ENCODE measurements at regions not wholly inside any gene's neighbourhood (a gene's known extent, or its start where the extent isn't known, plus 50 kb on each side); places are given as distances from the start of the nearest gene placed in this dataset.

DNA sequence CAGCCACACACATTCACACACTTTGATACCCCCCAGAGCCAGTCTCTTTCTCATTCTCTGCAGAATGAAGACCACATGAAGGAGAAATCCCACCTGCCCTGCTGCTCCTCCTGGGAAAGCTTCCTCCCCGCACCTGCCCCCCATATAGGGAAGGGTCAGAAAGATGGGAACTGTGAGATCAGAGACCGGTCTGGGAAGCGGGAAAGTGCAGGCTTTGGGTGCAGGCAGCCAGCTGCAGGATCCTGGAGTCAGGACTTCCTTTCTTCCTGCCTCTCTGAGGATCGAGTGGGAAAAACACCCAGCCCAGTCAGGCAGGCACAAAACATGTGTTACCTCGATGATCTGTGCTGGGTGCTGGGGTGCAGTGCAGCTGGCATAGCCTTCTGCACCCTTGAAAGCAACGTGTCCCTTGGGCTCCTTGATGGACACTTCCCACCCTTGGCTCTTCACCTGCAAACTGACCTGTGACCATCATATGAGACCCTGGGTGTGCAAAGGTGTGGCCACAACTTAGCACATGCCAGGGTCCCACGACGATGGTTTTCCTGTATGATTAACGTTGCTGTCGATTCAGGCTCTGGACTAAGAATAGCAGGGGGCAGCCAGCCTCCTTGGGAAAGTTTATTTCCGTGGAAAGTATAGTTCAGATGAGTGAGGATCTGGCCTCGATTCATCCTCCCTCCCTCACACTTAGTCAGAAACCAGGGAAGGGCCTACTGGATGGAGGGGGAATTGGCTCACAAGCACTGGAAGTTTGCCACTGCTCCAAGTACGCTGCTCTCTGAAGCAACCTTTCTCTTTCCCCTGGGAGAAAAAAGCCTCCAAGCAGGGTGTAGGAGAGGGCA lies 105.4 kb upstream of the MED13L start:
- Histone ChIP-seq H3K27ac (ENCODE audit: low read depth in 1 of 3, low read length in 2 of 3) (no peak overlapping the region), H3K4me1 (ENCODE audit: control insufficient read depth in 3 of 3, insufficient read depth in 2 of 3, low read depth in 1 of 3, low read length in 2 of 3) (peaks cover 0 to 17% (median 4%) of the 10 kb centered on the region in 3 donors), H3K4me3 (ENCODE audit: low read depth in 1 of 3, low read length in 3 of 3) (no peak overlapping the region), H3K27me3 (ENCODE audit: control insufficient read depth in 3 of 3, insufficient read depth in 3 of 3, low read length in 3 of 3) (no peaks in the 10 kb centered on the region), H3K9me3 (ENCODE audit: control insufficient read depth in 2 of 2, insufficient read depth in 1 of 2, low read depth in 1 of 2, low read length in 1 of 2) (no peaks in the 10 kb centered on the region), H3K36me3 (ENCODE audit: control insufficient read depth in 3 of 3, insufficient read depth in 2 of 3, low read depth in 1 of 3, low read length in 3 of 3) (no peaks in the 10 kb centered on the region)
- WGBS, 3 donors, result 44 to 53% (median 47%) methylated on average over 13 of the region's 13 CpGs
- FAIRE-seq (no peak), DNase-seq (peak in 1 of 2 donors; percentile 24)

DNA sequence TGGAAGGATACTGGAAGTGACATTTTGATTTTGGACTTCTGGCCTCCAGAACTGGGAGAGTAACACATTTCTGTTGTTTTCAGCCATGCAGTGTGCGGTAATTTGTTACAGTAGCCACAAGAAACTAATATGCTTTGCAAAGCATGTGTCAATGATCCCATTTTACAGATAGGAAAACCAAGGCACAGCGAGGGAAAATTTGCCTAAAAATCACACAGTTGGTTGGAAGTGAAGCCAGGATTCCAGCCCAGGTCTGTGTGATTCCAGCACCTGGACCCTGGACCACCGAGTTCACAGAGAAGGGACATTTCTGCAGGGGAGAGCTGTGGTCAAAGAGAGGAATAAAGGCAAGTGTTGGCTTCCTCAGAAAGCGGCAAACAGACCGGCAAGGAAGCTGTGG lies 106.7 kb upstream of the MED13L start:
- FAIRE-seq (no peak), DNase-seq (no peak)
- Histone ChIP-seq H3K27me3 (ENCODE audit: control insufficient read depth in 3 of 3, insufficient read depth in 3 of 3, low read length in 3 of 3) (no peaks in the 10 kb centered on the region), H3K27ac (ENCODE audit: low read depth in 1 of 3, low read length in 2 of 3) (no peak overlapping the region), H3K9me3 (ENCODE audit: control insufficient read depth in 2 of 2, insufficient read depth in 1 of 2, low read depth in 1 of 2, low read length in 1 of 2) (no peaks in the 10 kb centered on the region), H3K4me3 (ENCODE audit: low read depth in 1 of 3, low read length in 3 of 3) (no peak overlapping the region), H3K36me3 (ENCODE audit: control insufficient read depth in 3 of 3, insufficient read depth in 2 of 3, low read depth in 1 of 3, low read length in 3 of 3) (no peaks in the 10 kb centered on the region), H3K4me1 (ENCODE audit: control insufficient read depth in 3 of 3, insufficient read depth in 2 of 3, low read depth in 1 of 3, low read length in 2 of 3) (peaks cover 0 to 17% (median 4%) of the 10 kb centered on the region in 3 donors)
- WGBS, 3 donors, result 75 to 94% (median 78%) methylated on average over 5 of the region's 5 CpGs

DNA sequence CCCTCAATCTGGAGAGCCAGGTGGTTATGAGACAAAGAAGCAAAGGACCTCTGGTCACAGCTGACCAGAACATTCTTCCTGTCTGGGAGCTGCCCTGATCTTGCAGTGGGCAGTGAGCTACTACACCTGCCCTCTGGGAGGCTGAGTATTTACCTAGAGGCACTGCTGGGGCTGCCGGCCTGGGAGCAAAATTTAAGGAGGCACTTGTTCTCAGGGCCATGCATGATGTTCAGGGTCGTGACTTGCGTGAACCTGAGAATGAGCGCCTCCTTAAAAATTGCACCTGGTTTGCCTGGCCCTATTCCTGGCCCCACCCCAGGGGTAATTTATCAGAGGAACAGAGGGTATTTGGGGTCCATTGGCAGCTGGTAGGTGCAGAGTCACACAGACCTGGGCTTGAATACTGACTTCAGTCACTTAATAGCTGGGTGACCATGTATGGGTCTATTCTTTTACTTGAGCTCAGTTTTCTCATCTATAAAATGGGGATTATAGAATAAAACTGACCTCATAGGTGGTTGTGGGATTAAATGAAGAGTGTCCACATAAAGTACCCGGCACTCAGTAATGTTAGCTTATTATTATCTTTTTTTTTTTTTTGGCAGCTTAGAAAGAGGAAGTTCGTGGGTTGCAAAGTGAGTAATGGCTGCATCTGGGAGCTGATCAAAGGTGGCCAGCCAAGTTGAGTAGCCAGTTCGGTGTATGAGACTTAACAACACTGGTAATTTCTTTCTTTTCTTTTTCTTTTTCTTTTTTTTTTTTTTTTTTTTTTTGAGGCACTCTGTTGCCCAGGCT lies 107.4 kb upstream of the MED13L start:
- FAIRE-seq (no peak), DNase-seq (peak in 1 of 2 donors; percentile 30)
- Histone ChIP-seq H3K4me3 (ENCODE audit: low read depth in 1 of 3, low read length in 3 of 3) (no peak overlapping the region), H3K27ac (ENCODE audit: low read depth in 1 of 3, low read length in 2 of 3) (no peak overlapping the region), H3K36me3 (ENCODE audit: control insufficient read depth in 3 of 3, insufficient read depth in 2 of 3, low read depth in 1 of 3, low read length in 3 of 3) (no peaks in the 10 kb centered on the region), H3K27me3 (ENCODE audit: control insufficient read depth in 3 of 3, insufficient read depth in 3 of 3, low read length in 3 of 3) (no peaks in the 10 kb centered on the region), H3K4me1 (ENCODE audit: control insufficient read depth in 3 of 3, insufficient read depth in 2 of 3, low read depth in 1 of 3, low read length in 2 of 3) (peaks cover 0 to 17% (median 4%) of the 10 kb centered on the region in 3 donors), H3K9me3 (ENCODE audit: control insufficient read depth in 2 of 2, insufficient read depth in 1 of 2, low read depth in 1 of 2, low read length in 1 of 2) (no peaks in the 10 kb centered on the region)
- WGBS, 3 donors, result 16 to 52% (median 22%) methylated on average over 7 of the region's 7 CpGs

DNA sequence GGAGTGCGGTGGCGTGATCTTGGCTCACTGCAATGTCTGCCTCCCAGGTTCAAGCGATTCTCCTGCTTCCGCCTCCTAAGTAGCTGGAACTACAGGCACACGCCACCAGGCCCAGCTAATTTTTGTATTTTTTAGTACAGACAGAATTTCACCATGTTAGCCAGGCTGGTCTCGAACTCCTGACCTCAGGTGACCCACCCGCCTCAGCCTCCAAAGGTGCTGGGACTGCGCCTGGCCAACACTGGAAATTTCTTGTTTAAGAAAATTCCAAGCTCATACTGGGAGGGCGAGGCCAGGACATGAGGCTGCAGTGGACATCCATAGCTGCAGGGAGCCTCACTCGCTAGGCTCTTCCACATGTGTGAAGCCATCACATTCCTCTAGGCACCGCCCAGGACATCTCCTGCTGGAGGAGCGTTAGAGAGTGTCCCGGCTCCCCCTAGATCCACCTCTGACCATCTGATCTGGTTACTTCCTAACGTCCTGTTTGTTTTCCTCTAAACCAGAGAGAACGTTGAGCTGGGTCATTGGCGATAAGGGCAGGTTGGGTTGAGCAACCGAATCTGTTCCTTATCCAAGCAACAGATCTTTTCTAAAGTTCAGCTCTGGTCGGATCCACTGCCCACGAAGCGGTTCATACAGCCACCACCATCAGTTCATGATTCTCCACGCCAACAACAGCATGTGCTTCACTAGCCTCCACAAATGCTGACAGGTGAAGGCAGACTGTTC lies 108.2 kb upstream of the MED13L start:
- Histone ChIP-seq H3K27me3 (ENCODE audit: control insufficient read depth in 3 of 3, insufficient read depth in 3 of 3, low read length in 3 of 3) (no peaks in the 10 kb centered on the region), H3K4me3 (ENCODE audit: low read depth in 1 of 3, low read length in 3 of 3) (no peak overlapping the region), H3K4me1 (ENCODE audit: control insufficient read depth in 3 of 3, insufficient read depth in 2 of 3, low read depth in 1 of 3, low read length in 2 of 3) (peaks cover 0 to 17% (median 4%) of the 10 kb centered on the region in 3 donors), H3K36me3 (ENCODE audit: control insufficient read depth in 3 of 3, insufficient read depth in 2 of 3, low read depth in 1 of 3, low read length in 3 of 3) (no peaks in the 10 kb centered on the region), H3K27ac (ENCODE audit: low read depth in 1 of 3, low read length in 2 of 3) (no peak overlapping the region), H3K9me3 (ENCODE audit: control insufficient read depth in 2 of 2, insufficient read depth in 1 of 2, low read depth in 1 of 2, low read length in 1 of 2) (no peaks in the 10 kb centered on the region)
- DNase-seq (peak in 1 of 2 donors; percentile 19), FAIRE-seq (no peak)
- WGBS, 3 donors, result 83 to 85% (median 85%) methylated on average over 20 to 21 of the region's 21 CpGs

DNA sequence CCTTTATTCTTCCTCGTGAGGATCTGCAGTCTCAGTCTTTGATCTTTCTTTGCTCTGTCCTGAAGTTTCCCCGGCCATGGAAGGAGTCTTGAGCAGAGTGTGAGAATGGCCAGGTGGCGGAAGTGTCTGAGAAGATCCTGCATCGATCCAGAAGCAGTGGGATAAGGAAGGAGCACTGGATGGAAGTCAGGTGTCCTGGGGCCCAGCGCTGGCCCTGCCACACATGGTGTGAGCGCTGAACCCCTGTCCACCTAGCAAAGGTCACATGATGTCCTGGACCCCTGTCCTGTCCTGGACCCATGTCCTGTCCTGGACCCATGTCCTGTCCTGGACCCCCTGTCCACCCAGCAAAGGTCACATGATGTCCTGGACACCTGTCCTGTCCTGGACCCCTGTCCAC lies 111.8 kb upstream of the MED13L start:
- DNase-seq (no peak), FAIRE-seq (no peak)
- WGBS, 3 donors, result 78 to 86% (median 81%) methylated on average over 6 of the region's 6 CpGs
- Histone ChIP-seq H3K27me3 (ENCODE audit: control insufficient read depth in 3 of 3, insufficient read depth in 3 of 3, low read length in 3 of 3) (no peaks in the 10 kb centered on the region), H3K4me3 (ENCODE audit: low read depth in 1 of 3, low read length in 3 of 3) (no peak overlapping the region), H3K9me3 (ENCODE audit: control insufficient read depth in 2 of 2, insufficient read depth in 1 of 2, low read depth in 1 of 2, low read length in 1 of 2) (no peaks in the 10 kb centered on the region), H3K36me3 (ENCODE audit: control insufficient read depth in 3 of 3, insufficient read depth in 2 of 3, low read depth in 1 of 3, low read length in 3 of 3) (no peaks in the 10 kb centered on the region), H3K4me1 (ENCODE audit: control insufficient read depth in 3 of 3, insufficient read depth in 2 of 3, low read depth in 1 of 3, low read length in 2 of 3) (peaks cover 0 to 8% (median 3%) of the 10 kb centered on the region in 3 donors), H3K27ac (ENCODE audit: low read depth in 1 of 3, low read length in 2 of 3) (no peak overlapping the region)

DNA sequence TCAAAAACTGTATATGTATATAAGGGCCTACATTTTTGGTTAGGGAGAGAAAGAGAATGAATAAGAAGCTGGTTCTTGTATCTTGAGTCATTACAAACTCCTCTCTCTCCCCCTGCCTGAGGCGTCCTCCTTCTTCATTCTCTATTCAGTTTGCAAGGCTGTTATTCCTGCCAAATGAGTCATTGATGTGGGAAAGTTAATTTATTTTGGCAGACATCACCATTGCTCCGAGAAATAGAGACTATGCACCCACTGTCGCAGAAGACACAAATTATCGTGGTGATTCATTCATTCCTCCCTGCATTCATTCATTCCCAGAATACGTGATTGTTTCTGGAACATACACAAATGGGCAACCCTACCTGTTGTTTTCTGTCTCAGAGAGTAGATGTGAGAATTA lies 112.5 kb upstream of the MED13L start:
- DNase-seq, result no peak
- Histone ChIP-seq H3K4me1 (ENCODE audit: control insufficient read depth in 3 of 3, insufficient read depth in 2 of 3, low read depth in 1 of 3, low read length in 2 of 3) (peaks cover 0 to 2% (median 0%) of the 10 kb centered on the region in 3 donors), H3K27ac (ENCODE audit: low read depth in 1 of 3, low read length in 2 of 3) (no peak overlapping the region), H3K27me3 (ENCODE audit: control insufficient read depth in 3 of 3, insufficient read depth in 3 of 3, low read length in 3 of 3) (no peaks in the 10 kb centered on the region), H3K9me3 (ENCODE audit: control insufficient read depth in 2 of 2, insufficient read depth in 1 of 2, low read depth in 1 of 2, low read length in 1 of 2) (no peaks in the 10 kb centered on the region), H3K36me3 (ENCODE audit: control insufficient read depth in 3 of 3, insufficient read depth in 2 of 3, low read depth in 1 of 3, low read length in 3 of 3) (no peaks in the 10 kb centered on the region), H3K4me3 (ENCODE audit: low read depth in 1 of 3, low read length in 3 of 3) (no peak overlapping the region)
- WGBS, 3 donors, result 45 to 48% (median 46%) methylated on average over 5 of the region's 5 CpGs
- no peak for FAIRE-seq

DNA sequence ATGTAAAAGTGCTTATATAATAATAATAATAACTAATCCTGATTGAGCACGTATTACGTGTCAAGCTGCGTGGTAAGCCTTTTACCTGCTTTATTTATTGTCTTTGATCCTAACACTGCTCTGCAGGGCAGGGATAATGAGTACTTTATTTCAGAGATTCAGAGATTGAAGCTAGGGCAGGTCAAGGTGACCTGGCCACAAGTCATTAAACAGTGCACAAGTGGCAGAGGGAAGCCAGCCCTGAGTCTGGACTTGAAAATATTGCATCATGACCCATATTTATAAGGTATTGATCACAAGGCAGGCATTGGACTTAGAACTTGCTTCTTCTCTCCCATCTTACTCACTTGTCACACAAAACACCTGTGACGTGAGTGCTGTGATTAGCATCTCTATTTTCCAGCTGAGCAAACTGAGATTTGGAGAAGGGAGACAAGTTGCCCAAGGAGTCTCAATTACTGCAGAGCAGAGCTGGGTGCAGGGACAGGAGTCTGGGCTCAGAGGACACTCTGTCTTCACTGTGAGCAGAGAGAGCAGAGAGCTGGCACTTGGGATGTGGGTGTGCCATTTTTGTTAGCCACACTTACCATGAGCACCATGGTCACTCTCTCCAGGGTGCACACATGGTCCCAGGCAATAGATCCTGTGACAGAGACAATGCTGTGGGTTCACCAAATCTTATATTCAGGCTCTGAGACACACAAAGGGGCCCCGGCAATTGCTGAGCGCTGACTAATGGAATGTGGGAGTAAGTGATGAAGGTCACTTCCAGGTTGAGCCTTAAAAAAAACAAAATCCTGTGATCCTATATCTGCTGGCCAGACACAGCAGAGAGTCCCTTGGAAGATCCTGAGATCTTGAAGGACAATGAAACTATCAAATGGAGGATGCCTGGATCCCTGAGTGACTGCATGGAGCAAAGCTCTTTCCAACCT lies 113.2 kb upstream of the MED13L start:
- no peak for DNase-seq

More for the DNA sequence above, 113.2 kb upstream of the MED13L start:
- WGBS, 3 donors, result 45 to 87% (median 71%) methylated on average over 6 of the region's 6 CpGs
- Histone ChIP-seq H3K36me3 (ENCODE audit: control insufficient read depth in 3 of 3, insufficient read depth in 2 of 3, low read depth in 1 of 3, low read length in 3 of 3) (no peaks in the 10 kb centered on the region), H3K4me3 (ENCODE audit: low read depth in 1 of 3, low read length in 3 of 3) (no peak overlapping the region), H3K9me3 (ENCODE audit: control insufficient read depth in 2 of 2, insufficient read depth in 1 of 2, low read depth in 1 of 2, low read length in 1 of 2) (no peaks in the 10 kb centered on the region), H3K27ac (ENCODE audit: low read depth in 1 of 3, low read length in 2 of 3) (no peak overlapping the region), H3K27me3 (ENCODE audit: control insufficient read depth in 3 of 3, insufficient read depth in 3 of 3, low read length in 3 of 3) (no peaks in the 10 kb centered on the region), H3K4me1 (ENCODE audit: control insufficient read depth in 3 of 3, insufficient read depth in 2 of 3, low read depth in 1 of 3, low read length in 2 of 3) (no peaks in the 10 kb centered on the region)
- no peak for FAIRE-seq

All from small intestine (tissue), 7 donors.